ENCODE measurements at regions not wholly inside any gene's neighbourhood (a gene's known extent, or its start where the extent isn't known, plus 50 kb on each side); places are given as distances from the start of the nearest gene placed in this dataset.

DNA sequence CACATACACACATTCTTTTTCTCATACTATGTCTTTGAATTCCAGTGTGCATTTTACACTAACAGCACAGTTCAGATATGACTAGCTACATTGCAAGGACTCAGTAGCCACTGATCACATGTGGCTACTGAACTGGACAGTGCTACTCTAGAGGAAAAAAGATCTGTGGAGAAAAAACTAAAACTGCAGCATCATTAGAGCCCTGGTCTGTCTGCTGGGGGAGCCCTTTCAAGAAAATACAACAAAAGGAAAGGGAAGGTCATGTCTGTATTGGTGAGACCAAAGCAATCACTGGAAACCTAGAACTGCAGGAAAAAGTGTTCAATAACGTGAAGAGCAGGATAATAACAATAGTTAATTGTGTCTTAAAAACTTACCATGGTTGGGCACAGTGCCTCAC lies 132.3 kb upstream of the JARID2 start:
- no peaks in the 10 kb centered on the region for H3K9me3 ChIP-seq (ENCODE audit: insufficient read depth, low read length)
- no peak overlapping the region for H3K27ac ChIP-seq (ENCODE audit: low read depth, low read length)
- no peaks in the 10 kb centered on the region for H3F3A ChIP-seq (ENCODE audit: insufficient read depth)
- H3K9ac ChIP-seq (ENCODE audit: low read length) = no peak overlapping the region
- TF ChIP-seq EZH2phosphoT487 (conservative IDR thresholded peaks at IDR 0.05; ENCODE audit: low read length) = no peak
- TF ChIP-seq, protein P1, sequence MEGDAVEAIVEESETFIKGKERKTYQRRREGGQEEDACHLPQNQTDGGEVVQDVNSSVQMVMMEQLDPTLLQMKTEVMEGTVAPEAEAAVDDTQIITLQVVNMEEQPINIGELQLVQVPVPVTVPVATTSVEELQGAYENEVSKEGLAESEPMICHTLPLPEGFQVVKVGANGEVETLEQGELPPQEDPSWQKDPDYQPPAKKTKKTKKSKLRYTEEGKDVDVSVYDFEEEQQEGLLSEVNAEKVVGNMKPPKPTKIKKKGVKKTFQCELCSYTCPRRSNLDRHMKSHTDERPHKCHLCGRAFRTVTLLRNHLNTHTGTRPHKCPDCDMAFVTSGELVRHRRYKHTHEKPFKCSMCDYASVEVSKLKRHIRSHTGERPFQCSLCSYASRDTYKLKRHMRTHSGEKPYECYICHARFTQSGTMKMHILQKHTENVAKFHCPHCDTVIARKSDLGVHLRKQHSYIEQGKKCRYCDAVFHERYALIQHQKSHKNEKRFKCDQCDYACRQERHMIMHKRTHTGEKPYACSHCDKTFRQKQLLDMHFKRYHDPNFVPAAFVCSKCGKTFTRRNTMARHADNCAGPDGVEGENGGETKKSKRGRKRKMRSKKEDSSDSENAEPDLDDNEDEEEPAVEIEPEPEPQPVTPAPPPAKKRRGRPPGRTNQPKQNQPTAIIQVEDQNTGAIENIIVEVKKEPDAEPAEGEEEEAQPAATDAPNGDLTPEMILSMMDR (IDR thresholded peaks at IDR 0.05; ENCODE audit: insufficient read depth, low read length, poor library complexity, severe bottlenecking) = no peak
- H3K36me3 ChIP-seq (ENCODE audit: low read length) = no peaks in the 10 kb centered on the region
- H3K4me2 ChIP-seq (ENCODE audit: low read depth, low read length, poor library complexity, severe bottlenecking) = no peak overlapping the region
- no peaks in the 10 kb centered on the region for H3K27me3 ChIP-seq (ENCODE audit: low read length)
- no peak overlapping the region for H3K4me3 ChIP-seq (ENCODE audit: insufficient read depth, low read length, poor library complexity, severe bottlenecking)
- no peaks in the 10 kb centered on the region for H3K79me2 ChIP-seq (ENCODE audit: insufficient read depth, low read length)
- no peak overlapping the region for H2AFZ ChIP-seq (ENCODE audit: low read depth, low read length, severe bottlenecking)
- H3K9me2 ChIP-seq (replicated peaks; ENCODE audit: insufficient read depth, low read length) = no peaks in the 10 kb centered on the region
- no peaks in the 10 kb centered on the region for H4K20me1 ChIP-seq (ENCODE audit: low read depth, low read length)

DNA sequence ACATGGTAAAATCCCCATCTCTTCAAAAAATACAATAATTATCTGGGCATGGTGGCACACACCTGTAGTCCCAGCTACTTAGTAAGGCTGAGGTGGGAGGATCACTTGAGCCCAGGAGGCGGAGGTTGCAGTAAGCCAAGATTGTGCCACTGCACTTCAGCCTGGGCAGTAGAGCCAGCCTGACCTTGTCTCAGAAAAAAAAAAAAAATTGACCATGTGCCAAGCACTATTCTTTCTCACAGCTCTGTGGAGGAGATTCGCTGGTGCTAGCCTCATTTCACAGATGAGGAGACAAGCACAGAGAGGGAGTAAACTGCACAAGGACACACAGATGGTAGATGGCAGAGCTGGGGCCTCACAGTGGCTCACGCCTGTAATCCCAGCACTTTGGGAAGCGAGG lies 131.8 kb upstream of the JARID2 start:
- no peaks in the 10 kb centered on the region for H3K79me2 ChIP-seq (ENCODE audit: insufficient read depth, low read length)
- no peaks in the 10 kb centered on the region for H3K27me3 ChIP-seq (ENCODE audit: low read length)
- no peaks in the 10 kb centered on the region for H3K36me3 ChIP-seq (ENCODE audit: low read length)
- H3F3A ChIP-seq (ENCODE audit: insufficient read depth) = no peaks in the 10 kb centered on the region
- H3K9me3 ChIP-seq (ENCODE audit: insufficient read depth, low read length) = no peaks in the 10 kb centered on the region
- no peak overlapping the region for H2AFZ ChIP-seq (ENCODE audit: low read depth, low read length, severe bottlenecking)
- no peak overlapping the region for H3K4me3 ChIP-seq (ENCODE audit: insufficient read depth, low read length, poor library complexity, severe bottlenecking)
- no peaks in the 10 kb centered on the region for H4K20me1 ChIP-seq (ENCODE audit: low read depth, low read length)
- TF ChIP-seq, protein P1 (IDR thresholded peaks at IDR 0.05; ENCODE audit: insufficient read depth, low read length, poor library complexity, severe bottlenecking) = no peak
- TF ChIP-seq EZH2phosphoT487 (conservative IDR thresholded peaks at IDR 0.05; ENCODE audit: low read length) = no peak
- no peak overlapping the region for H3K9ac ChIP-seq (ENCODE audit: low read length)
- no peaks in the 10 kb centered on the region for H3K9me2 ChIP-seq (replicated peaks; ENCODE audit: insufficient read depth, low read length)
- H3K27ac ChIP-seq (ENCODE audit: low read depth, low read length) = no peak overlapping the region
- no peak overlapping the region for H3K4me2 ChIP-seq (ENCODE audit: low read depth, low read length, poor library complexity, severe bottlenecking)

DNA sequence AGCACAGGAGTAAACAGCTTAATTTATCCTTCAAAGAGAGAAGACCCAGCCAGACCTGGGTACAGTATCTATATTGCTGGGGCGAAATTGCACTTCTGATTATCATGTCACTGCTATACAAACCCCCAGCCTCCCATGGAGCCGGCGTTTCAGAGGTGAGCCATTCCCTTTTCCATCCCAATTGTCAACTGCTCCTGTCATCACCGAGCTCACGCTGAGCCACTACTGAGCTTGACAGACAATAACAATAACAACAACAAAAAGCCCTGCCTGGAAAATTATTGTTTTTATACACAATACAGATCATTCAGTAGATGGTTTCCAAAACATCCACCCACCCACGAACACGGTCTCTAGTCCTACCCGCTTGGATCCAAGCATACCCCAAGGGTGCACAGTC lies 129.0 kb upstream of the JARID2 start:
- Histone ChIP-seq H3K27me3 (ENCODE audit: low read length) (no peaks in the 10 kb centered on the region), H3K9me3 (ENCODE audit: insufficient read depth, low read length) (no peaks in the 10 kb centered on the region), H3K79me2 (ENCODE audit: insufficient read depth, low read length) (no peaks in the 10 kb centered on the region), H3K9ac (ENCODE audit: low read length) (no peak overlapping the region), H3K36me3 (ENCODE audit: low read length) (no peaks in the 10 kb centered on the region), H3K4me3 (ENCODE audit: insufficient read depth, low read length, poor library complexity, severe bottlenecking) (no peak overlapping the region), H3K27ac (ENCODE audit: low read depth, low read length) (no peak overlapping the region), H4K20me1 (ENCODE audit: low read depth, low read length) (no peaks in the 10 kb centered on the region), H3F3A (ENCODE audit: insufficient read depth) (no peaks in the 10 kb centered on the region), H3K9me2 (replicated peaks; ENCODE audit: insufficient read depth, low read length) (no peaks in the 10 kb centered on the region), H3K4me2 (ENCODE audit: low read depth, low read length, poor library complexity, severe bottlenecking) (no peak overlapping the region), H2AFZ (ENCODE audit: low read depth, low read length, severe bottlenecking) (no peak overlapping the region)
- TF ChIP-seq EZH2phosphoT487 (conservative IDR thresholded peaks at IDR 0.05; ENCODE audit: low read length) = no peak
- TF ChIP-seq, protein P1 (IDR thresholded peaks at IDR 0.05; ENCODE audit: insufficient read depth, low read length, poor library complexity, severe bottlenecking) = no peak
